ENCODE measurements at regions not wholly inside any gene's neighbourhood (a gene's known extent, or its start where the extent isn't known, plus 50 kb on each side); places are given as distances from the start of the nearest gene placed in this dataset.

DNA sequence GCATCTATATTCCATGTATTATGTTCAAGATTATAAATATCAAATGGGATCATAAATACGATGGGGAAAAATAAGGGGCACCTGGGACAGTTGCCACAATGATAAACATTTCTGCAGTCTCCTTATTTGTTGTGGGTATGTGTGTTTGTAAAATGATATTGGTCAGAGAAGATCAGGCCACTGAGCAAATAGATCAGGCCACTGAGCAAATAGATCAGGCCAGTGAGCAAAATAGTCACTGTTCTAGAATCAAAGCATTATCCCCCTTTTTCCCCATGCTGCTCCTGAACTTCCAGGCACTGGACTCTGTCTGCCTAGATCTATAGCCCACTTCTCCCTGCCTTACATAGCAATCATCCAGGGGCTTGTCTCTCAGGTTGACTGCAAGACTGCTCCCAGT, 599.8 kb upstream of the USP24 start:
- intact Hi-C loops (cut with DNase I) = no loop called here
- Histone ChIP-seq H3K9me3 (no peaks in the 10 kb centered on the region), H3K27me3 (no peaks in the 10 kb centered on the region), H3K27ac (no peak overlapping the region), H3K4me1 (ENCODE audit: insufficient read depth) (peaks cover 8% of the 10 kb centered on the region), H3K4me3 (no peak overlapping the region), H3K36me3 (no peaks in the 10 kb centered on the region)
- WGBS, 3 donors = 89 to 95% (median 93%) methylated on average over 1 of the region's 1 CpG
- no peak for DNase-seq
- TF ChIP-seq POLR2A (IDR thresholded peaks at IDR 0.05) (no peak), EP300 (IDR thresholded peaks at IDR 0.05) (no peak)
- TF ChIP-seq, protein P1, sequence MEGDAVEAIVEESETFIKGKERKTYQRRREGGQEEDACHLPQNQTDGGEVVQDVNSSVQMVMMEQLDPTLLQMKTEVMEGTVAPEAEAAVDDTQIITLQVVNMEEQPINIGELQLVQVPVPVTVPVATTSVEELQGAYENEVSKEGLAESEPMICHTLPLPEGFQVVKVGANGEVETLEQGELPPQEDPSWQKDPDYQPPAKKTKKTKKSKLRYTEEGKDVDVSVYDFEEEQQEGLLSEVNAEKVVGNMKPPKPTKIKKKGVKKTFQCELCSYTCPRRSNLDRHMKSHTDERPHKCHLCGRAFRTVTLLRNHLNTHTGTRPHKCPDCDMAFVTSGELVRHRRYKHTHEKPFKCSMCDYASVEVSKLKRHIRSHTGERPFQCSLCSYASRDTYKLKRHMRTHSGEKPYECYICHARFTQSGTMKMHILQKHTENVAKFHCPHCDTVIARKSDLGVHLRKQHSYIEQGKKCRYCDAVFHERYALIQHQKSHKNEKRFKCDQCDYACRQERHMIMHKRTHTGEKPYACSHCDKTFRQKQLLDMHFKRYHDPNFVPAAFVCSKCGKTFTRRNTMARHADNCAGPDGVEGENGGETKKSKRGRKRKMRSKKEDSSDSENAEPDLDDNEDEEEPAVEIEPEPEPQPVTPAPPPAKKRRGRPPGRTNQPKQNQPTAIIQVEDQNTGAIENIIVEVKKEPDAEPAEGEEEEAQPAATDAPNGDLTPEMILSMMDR (IDR thresholded peaks at IDR 0.05) = no peak

DNA sequence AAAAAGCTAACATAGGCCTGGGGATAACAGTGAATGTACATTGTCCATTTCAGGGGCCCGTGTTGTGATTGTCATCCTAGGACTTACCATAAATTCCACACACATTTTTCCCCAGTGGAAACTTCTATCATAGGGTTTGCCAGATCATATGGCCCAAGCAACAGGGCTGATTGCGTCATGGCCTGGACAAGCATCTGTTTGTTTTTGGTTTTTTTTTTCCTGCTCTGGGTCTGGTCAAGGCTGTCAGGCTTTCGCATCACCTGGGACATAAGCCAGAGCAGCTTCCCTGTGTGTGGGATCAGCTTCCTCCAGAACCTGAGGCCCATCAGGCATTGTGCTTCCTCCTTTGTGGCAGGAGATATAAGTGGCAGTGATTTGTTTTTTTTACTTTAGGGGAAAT, 598.5 kb upstream of the USP24 start:
- intact Hi-C loops (cut with DNase I) = no loop called here
- no peaks in the 10 kb centered on the region for H3K27me3 ChIP-seq
- peak; percentile 63 to 90 (median 83) for DNase-seq
- peak overlapping the region in 1 of 2 donors; percentile 36 for H3K27ac ChIP-seq
- H3K4me3 ChIP-seq = no peak overlapping the region
- H3K36me3 ChIP-seq = no peaks in the 10 kb centered on the region
- TF ChIP-seq POLR2A (IDR thresholded peaks at IDR 0.05) = no peak
- TF ChIP-seq EP300 (IDR thresholded peaks at IDR 0.05) = no peak
- TF ChIP-seq, protein P1 (IDR thresholded peaks at IDR 0.05) = no peak
- H3K4me1 ChIP-seq (ENCODE audit: insufficient read depth) = peaks cover 8% of the 10 kb centered on the region
- WGBS, 3 donors = 43 to 56% (median 53%) methylated on average over 3 of the region's 3 CpGs
- no peaks in the 10 kb centered on the region for H3K9me3 ChIP-seq

DNA sequence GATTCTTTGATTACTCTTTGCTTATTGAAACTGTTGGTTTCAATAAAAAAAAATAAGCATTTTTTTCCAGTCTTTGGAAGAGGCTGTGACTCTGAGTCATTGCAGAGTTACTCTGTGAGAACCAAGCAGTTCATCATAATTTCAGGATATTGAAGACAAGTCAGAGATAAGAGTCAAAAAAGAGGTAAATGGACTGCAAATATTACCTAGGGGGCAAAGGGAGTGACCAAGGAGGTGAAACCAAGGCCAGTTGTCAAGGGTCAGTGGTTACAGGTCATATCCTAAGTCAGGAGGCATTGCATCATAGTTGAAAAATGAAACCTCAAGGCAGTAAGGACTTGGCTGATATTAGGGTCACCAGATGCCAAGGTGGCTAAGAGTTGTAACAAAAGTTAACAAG, 597.1 kb upstream of the USP24 start:
- peak overlapping the region in 1 of 2 donors; percentile 36 for H3K27ac ChIP-seq

DNA sequence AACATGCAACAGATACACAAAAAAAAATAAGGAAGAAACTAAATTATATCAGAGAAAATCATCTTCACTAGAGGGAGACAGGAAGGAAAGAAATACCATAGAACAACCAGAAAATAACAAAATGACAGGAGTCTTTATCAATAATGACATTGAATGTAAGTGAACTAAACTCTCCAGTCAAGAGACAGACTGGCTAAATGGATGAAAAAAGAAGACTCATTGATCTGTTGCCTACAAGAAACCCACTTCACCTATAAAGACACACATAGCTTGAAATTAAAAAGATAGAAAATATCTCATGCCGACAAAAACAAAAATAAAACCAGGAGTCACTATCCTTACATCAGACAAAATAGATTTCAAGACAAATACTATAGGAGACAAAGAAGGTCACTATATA, 593.1 kb upstream of the USP24 start:
- no peaks in the 10 kb centered on the region for H3K27me3 ChIP-seq
- 95 to 96% (median 96%) methylated on average over 1 of the region's 1 CpG for WGBS, 3 donors
- TF ChIP-seq EP300 (IDR thresholded peaks at IDR 0.05) = no peak
- TF ChIP-seq, protein P1 (IDR thresholded peaks at IDR 0.05) = no peak
- TF ChIP-seq POLR2A (IDR thresholded peaks at IDR 0.05) = no peak
- intact Hi-C loops (cut with DNase I) = no loop called here
- DNase-seq = no peak
- H3K9me3 ChIP-seq = no peaks in the 10 kb centered on the region
- H3K27ac ChIP-seq = no peak overlapping the region
- no peaks in the 10 kb centered on the region for H3K4me1 ChIP-seq (ENCODE audit: insufficient read depth)
- H3K4me3 ChIP-seq = no peak overlapping the region
- no peaks in the 10 kb centered on the region for H3K36me3 ChIP-seq

More for the DNA sequence above, 597.1 kb upstream of the USP24 start:
- H3K9me3 ChIP-seq = no peaks in the 10 kb centered on the region
- no peaks in the 10 kb centered on the region for H3K27me3 ChIP-seq
- H3K4me1 ChIP-seq (ENCODE audit: insufficient read depth) = peaks cover 8% of the 10 kb centered on the region
- peak in 1 of 5 donors; percentile 23 for DNase-seq
- H3K36me3 ChIP-seq = no peaks in the 10 kb centered on the region
- TF ChIP-seq POLR2A (IDR thresholded peaks at IDR 0.05) = no peak
- no peak for TF ChIP-seq EP300 (IDR thresholded peaks at IDR 0.05)
- TF ChIP-seq, protein P1 (IDR thresholded peaks at IDR 0.05) = no peak
- intact Hi-C loops (cut with DNase I) = no loop called here
- H3K4me3 ChIP-seq = no peak overlapping the region

DNA sequence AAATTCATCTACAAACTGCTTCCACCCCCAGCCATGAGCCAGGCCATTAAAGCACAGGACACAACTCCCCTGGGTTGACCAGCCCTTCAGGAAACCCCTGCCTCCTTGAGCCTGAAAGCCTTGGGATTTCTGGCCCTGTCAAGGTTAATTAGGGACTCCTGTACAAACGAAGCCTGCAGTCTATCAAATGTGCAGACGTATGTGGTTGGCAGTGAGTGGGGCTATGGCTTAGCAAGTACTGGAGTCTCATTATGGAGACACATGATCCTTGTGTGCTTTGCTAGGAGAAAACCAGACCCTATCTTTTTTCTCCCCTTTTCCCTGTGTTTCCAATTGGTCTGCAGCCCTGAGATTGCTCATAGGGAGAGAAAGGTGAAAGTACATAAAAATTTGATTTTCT, 588.3 kb upstream of the USP24 start:
- no peaks in the 10 kb centered on the region for H3K9me3 ChIP-seq
- H3K27me3 ChIP-seq = no peaks in the 10 kb centered on the region
- TF ChIP-seq, protein P1 (IDR thresholded peaks at IDR 0.05) = no peak
- no peak for TF ChIP-seq POLR2A (IDR thresholded peaks at IDR 0.05)
- TF ChIP-seq EP300 (IDR thresholded peaks at IDR 0.05) = no peak
- intact Hi-C loops (cut with DNase I) = no loop called here
- 80 to 86% (median 85%) methylated on average over 2 of the region's 2 CpGs for WGBS, 3 donors
- H3K4me3 ChIP-seq = no peak overlapping the region
- no peaks in the 10 kb centered on the region for H3K36me3 ChIP-seq
- no peak for DNase-seq
- H3K27ac ChIP-seq = no peak overlapping the region
- no peaks in the 10 kb centered on the region for H3K4me1 ChIP-seq (ENCODE audit: insufficient read depth)

Data from ovary (tissue), 7 donors.